Fibroblast of villous mesenchyme (primary cell): ENCODE measurements at regions not wholly inside any gene's neighbourhood (a gene's known extent, or its start where the extent isn't known, plus 50 kb on each side); places are given as distances from the start of the nearest gene placed in this dataset.
"Not testable (repeated sequence)": the region's sequence is repeated elsewhere in the genome, so short reads cannot be mapped to it uniquely, and the experiment has no call there.

Experiments used
- DNase-seq: peaks from one replicate; pipeline ENCODE4 v3.0.0-alpha.2; 2010; ENCODE audit warnings: low read depth
- H3K4me3 ChIP-seq: 2 replicates; pipeline ENCODE4 v1.5.1; 2011; ENCODE audit warnings: low read depth, mild to moderate bottlenecking, low read length
- TF ChIP-seq, protein P1 (sequence below): IDR thresholded peaks from 2 replicates; pipeline ENCODE4 v1.5.1; 2012; ENCODE audit warnings: low read depth, mild to moderate bottlenecking, low read length; ENCODE audit not compliant: insufficient read depth

- TF ChIP-seq, protein P1, sequence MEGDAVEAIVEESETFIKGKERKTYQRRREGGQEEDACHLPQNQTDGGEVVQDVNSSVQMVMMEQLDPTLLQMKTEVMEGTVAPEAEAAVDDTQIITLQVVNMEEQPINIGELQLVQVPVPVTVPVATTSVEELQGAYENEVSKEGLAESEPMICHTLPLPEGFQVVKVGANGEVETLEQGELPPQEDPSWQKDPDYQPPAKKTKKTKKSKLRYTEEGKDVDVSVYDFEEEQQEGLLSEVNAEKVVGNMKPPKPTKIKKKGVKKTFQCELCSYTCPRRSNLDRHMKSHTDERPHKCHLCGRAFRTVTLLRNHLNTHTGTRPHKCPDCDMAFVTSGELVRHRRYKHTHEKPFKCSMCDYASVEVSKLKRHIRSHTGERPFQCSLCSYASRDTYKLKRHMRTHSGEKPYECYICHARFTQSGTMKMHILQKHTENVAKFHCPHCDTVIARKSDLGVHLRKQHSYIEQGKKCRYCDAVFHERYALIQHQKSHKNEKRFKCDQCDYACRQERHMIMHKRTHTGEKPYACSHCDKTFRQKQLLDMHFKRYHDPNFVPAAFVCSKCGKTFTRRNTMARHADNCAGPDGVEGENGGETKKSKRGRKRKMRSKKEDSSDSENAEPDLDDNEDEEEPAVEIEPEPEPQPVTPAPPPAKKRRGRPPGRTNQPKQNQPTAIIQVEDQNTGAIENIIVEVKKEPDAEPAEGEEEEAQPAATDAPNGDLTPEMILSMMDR: no peak
- no peak overlapping the region for H3K4me3 ChIP-seq
- DNase-seq: peak; percentile 38
Observed at GRCh38 chr1:60874718-60875117, 207.6 kb upstream of the NFIA start.

- DNase-seq, H3K4me3 ChIP-seq: not testable (repeated sequence)
Observed at GRCh38 chr1:60873396-60873795, 209.0 kb upstream of the NFIA start.

GRCh38 chr1:60872426-60873054, 209.8 kb upstream of the NFIA start:
- TF ChIP-seq, protein P1: no peak
- H3K4me3 ChIP-seq: no peak overlapping the region
- DNase-seq: no peak

- no peak for DNase-seq
- no peak overlapping the region for H3K4me3 ChIP-seq
- TF ChIP-seq, protein P1: no peak
Observed at GRCh38 chr1:60870269-60870865, 212.0 kb upstream of the NFIA start.

DNA sequence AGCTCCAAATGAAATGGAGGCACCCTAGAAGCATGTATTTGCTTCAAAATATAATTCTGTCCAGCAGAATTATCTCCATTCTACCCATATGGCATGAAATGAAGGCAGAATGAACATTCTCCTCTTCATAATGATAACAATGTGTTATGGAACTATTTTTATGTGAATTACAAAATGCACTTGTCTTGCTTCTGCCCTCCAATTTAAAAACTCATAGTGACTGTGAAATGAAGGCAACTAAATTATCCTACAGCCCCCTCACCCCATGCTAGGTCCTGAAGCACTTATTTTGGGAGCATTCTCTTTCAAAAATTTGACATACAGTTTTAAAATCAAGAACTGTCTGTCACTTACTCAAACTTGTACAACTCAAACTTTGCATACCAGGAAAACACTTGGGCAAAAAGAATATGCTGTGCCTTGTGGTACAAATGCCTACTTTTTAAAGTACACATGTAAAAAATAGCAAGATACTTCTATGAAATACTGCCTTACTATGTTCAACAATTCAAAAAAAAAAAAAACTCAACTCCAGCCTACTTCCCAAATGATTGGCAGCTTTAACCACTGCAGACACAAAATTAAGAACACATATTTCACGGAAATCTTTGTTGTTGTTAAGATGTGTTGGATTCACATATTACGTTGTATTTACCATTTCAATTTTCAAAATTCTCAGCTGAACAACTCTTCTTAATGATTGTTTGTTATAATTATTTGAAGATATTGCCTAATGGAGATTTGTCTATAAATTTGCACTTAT, 213.3 kb upstream of the NFIA start:
- H3K4me3 ChIP-seq: no peak overlapping the region
- TF ChIP-seq, protein P1: no peak

DNA sequence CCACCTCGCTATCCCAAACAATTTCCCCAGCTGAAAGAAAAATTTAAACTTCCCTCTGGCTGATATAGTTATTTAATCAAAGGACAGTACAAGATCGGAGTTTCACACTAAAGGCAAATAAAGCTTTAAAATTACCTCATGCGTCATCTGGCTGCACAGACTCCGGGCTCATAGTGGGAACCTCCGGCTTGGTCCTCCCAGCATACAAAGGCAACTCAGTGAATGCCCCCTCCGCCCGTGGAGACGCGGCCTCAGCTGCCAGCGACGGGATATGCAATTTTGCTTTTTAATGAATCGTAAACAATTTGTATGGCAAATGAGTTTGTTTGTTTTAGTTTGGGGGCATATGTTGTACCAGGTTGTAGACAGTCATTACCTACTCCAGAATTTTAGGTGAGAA, 214.6 kb upstream of the NFIA start:
- TF ChIP-seq, protein P1: no peak
- H3K4me3 ChIP-seq: no peak overlapping the region
- no peak for DNase-seq

More for the DNA sequence above, 213.3 kb upstream of the NFIA start:
- no peak for DNase-seq

GRCh38 chr1:60866917-60867531, 215.3 kb upstream of the NFIA start:
- TF ChIP-seq, protein P1: no peak
- no peak overlapping the region for H3K4me3 ChIP-seq
- peak; percentile 35 for DNase-seq
